Fibroblast of the aortic adventitia (primary cell): ENCODE measurements at regions not wholly inside any gene's neighbourhood (a gene's known extent, or its start where the extent isn't known, plus 50 kb on each side); places are given as distances from the start of the nearest gene placed in this dataset.

Experiments
- DNase-seq: peaks from one replicate; pipeline ENCODE4 v3.0.0-alpha.2; 2010; ENCODE audit warnings: low read depth
- H3K4me3 ChIP-seq: 2 replicates; pipeline ENCODE4 v1.5.1; 2011; ENCODE audit warnings: low read depth, mild to moderate bottlenecking, control low read depth, low read length, moderate library complexity
- CTCF ChIP-seq: IDR thresholded peaks from 2 replicates; pipeline ENCODE4 v1.5.1; 2011; ENCODE audit warnings: mild to moderate bottlenecking, low read length, control low read depth, inconsistent platforms; ENCODE audit not compliant: insufficient read depth

GRCh38 chr3:28980131-28980530, 300.7 kb upstream of the RBMS3 start:
- no peak overlapping the region for H3K4me3 ChIP-seq
- no peak for TF ChIP-seq CTCF
- no peak for DNase-seq

- no peak overlapping the region for H3K4me3 ChIP-seq
- no peak for DNase-seq
- no peak for TF ChIP-seq CTCF
These were observed 300.2 kb upstream of the RBMS3 start for GRCh38 chr3:28980631-28981030.

DNA sequence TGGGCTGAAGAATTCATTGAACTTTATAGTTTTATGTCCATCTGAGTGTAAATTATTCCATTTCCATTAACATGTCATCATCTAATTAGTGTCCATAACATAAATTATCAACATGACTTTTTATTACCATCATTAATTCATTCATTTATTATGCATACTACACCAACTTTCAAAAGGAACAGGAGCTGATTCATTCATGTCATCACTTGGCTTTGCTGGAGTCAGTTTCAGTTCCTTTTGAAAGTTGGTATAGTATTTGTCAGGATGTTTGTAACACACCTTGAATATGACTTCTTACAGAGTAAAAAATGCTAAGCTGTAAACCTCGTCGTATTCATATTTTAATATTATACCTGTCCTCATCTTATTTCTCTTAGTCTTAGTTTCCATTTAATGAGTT, 298.0 kb upstream of the RBMS3 start:
- TF ChIP-seq CTCF: no peak
- no peak overlapping the region for H3K4me3 ChIP-seq
- no peak for DNase-seq

GRCh38 chr3:28986922-28987321, 293.9 kb upstream of the RBMS3 start:
- no peak for TF ChIP-seq CTCF
- H3K4me3 ChIP-seq: no peak overlapping the region
- DNase-seq: no peak

- peak; percentile 1 for DNase-seq
These were observed 291.2 kb upstream of the RBMS3 start for GRCh38 chr3:28989646-28990089.

DNA sequence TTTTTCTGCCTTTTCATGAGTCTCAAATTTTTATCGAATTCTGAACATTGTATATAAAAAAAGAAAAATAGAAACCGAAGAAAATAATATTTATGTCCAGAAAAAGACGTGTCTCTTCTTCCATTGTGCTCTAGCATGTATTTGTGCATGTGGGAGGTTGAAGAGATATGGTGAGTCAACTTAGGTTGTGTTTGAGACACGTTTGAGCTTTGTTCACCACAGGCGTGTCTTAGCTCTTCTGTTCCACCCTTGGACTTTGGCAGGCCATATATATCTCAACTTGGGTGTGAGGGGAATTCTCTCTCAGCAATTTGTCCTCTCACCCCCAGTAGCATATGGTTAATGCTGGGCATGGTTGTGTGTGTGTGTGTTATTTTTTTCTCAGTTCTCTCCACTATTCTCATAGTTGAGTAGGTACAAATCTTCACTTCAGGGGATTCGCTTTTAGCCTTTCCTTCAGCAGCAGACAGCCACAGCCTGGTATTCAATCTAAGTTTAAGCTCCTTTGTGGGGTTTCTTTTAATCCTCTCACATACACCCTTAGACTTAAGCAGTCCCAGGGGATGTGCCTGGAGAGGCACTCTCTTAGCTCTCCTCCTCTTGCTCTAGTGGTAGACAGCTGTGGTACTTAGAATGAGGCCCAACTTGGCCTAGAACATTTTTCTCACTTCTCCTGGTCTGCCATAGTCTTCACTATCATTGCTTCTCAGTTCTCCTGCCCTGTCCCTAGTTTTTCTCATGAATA, 286.5 kb upstream of the RBMS3 start:
- H3K4me3 ChIP-seq: no peak overlapping the region
- no peak for TF ChIP-seq CTCF
- no peak for DNase-seq

More at GRCh38 chr3:28989646-28990089, 291.2 kb upstream of the RBMS3 start:
- TF ChIP-seq CTCF: no peak
- H3K4me3 ChIP-seq: no peak overlapping the region
